Heart left ventricle (tissue), 13 donors: ENCODE measurements at regions not wholly inside any gene's neighbourhood (a gene's known extent, or its start where the extent isn't known, plus 50 kb on each side); places are given as distances from the start of the nearest gene placed in this dataset.

Experiments
- CTCF ChIP-seq, 12 donors: fragments of 200-600 bp; sonication (generic) in 4 of 12; IDR thresholded peaks; one replicate each; pipeline versions ENCODE4 v1.5.0 to v1.8.0; 2018 to 2022; ENCODE audit warnings: antibody characterized with exemption in 12 of 12, mild to moderate bottlenecking in 5 of 12
- POLR2A ChIP-seq, 2 donors: fragments of 450-650 bp; IDR thresholded peaks; one replicate each; pipeline ENCODE4 v1.6.1; 2017; ENCODE audit warnings: antibody characterized with exemption in 2 of 2, mild to moderate bottlenecking in 2 of 2, moderate library complexity in 2 of 2
- donor health status: ischemic (EF 13 %, LVEDD 7.1; RV severe dilation, severe dysfunction).
- donor health status: DM: no; HTN: yes; CAD: no.
- donor health status: DM: no; HTN: no; CAD: no.
- donor health status: ischemic (EF 25% LVEDD 6.9; RV normal size, moderate dysfunction).
- donor health status: ischemic (EF 25% LVEDD 5.7; RV mildly dilated, moderate dysfunction).
- donor health status: ischemic (EF 35%, LVEDD 5.7; RV mildly dilated, moderate dysfunction).
- donor health status: nonischemic (EF 11% LVEDD 7.7; RV severe dilation, severe dysfunction).
- donor health status: DM: yes; HTN: yes; CAD: no.
- donor health status: PGD.
- donor health status: ischemic (EF 29% LVEDD 5.4; RV normal size, mild dysfunction).
- donor health status: nonischemic (EF 23%, LVEDD 6.1; RV moderate dilation, normal function).

GRCh38 chr6:53986721-53987521 is 124.3 kb upstream of the MLIP start:
- TF ChIP-seq CTCF (IDR thresholded peaks at IDR 0.05) = no peak
- no peak for TF ChIP-seq POLR2A (IDR thresholded peaks at IDR 0.05)
